Spinal cord (tissue), 9 donors: ENCODE measurements at regions not wholly inside any gene's neighbourhood (a gene's known extent, or its start where the extent isn't known, plus 50 kb on each side); places are given as distances from the start of the nearest gene placed in this dataset.

Source experiments
- DNase-seq, 6 donors: peaks; one replicate each; pipeline versions ENCODE4 v3.0.0 to v3.0.0-alpha.2; 2013 to 2015; ENCODE audit warnings: low spot score in 6 of 6, low read depth in 4 of 6
- H3K27ac ChIP-seq: one replicate; pipeline ENCODE4 v1.5.1; 2013; ENCODE audit warnings: low read depth, low read length, control low read depth
- H3K27me3 ChIP-seq: one replicate; pipeline ENCODE4 v1.6.1; 2013; ENCODE audit warnings: low read length; ENCODE audit not compliant: control insufficient read depth, insufficient read depth
- H3K36me3 ChIP-seq: one replicate; pipeline ENCODE4 v1.6.1; 2013; ENCODE audit warnings: low read length; ENCODE audit not compliant: control insufficient read depth, insufficient read depth
- H3K4me1 ChIP-seq: one replicate; pipeline ENCODE4 v1.6.1; 2013; ENCODE audit warnings: low read length; ENCODE audit not compliant: control insufficient read depth, insufficient read depth
- H3K4me3 ChIP-seq: one replicate; pipeline ENCODE4 v1.5.1; 2013; ENCODE audit warnings: low read depth, low read length, control low read depth
- H3K9me3 ChIP-seq: one replicate; pipeline ENCODE4 v1.6.1; 2013; ENCODE audit warnings: low read length; ENCODE audit not compliant: control insufficient read depth, insufficient read depth
- WGBS: methylation state at CpG from one replicate; pipeline ENCODE4 v1.1.5; 2013; ENCODE audit warnings: missing lambda C conversion rate; ENCODE audit not compliant: insufficient coverage; 5-methylcytosine and 5-hydroxymethylcytosine counted together
- donor health status: healthy.

DNA sequence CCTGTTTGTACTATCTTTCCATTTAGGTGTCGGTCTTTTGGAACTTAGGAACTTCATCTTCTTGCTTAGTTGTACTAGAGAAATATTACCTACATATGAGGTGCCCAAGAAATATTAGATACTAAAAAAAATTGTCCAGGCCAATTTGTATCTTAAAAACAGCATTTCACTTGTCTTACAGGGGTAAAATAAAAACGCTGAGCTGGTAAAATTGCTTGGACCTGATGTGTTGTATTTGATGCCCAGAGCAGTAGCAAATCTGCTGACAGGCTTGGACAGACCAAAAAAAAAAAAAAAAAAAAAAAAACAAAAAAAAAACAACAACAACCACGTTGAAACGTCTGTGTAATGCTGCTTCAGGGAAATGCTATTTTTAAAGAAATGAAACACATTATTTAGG is 150.4 kb upstream of the ARX start:
- Histone ChIP-seq H3K9me3 (no peaks in the 10 kb centered on the region), H3K27me3 (peaks cover 4% of the 10 kb centered on the region), H3K36me3 (no peaks in the 10 kb centered on the region), H3K4me1 (no peaks in the 10 kb centered on the region), H3K27ac (no peak overlapping the region), H3K4me3 (no peak overlapping the region)
- DNase-seq = no peak
- no CpG with 5 or more reads among the region's 4 CpGs for WGBS

- 60% methylated on average over 1 of the region's 2 CpGs for WGBS
- no peak overlapping the region for H3K4me3 ChIP-seq
- H3K9me3 ChIP-seq = no peaks in the 10 kb centered on the region
- no peaks in the 10 kb centered on the region for H3K4me1 ChIP-seq
- H3K36me3 ChIP-seq = no peaks in the 10 kb centered on the region
- no peak overlapping the region for H3K27ac ChIP-seq
- no peaks in the 10 kb centered on the region for H3K27me3 ChIP-seq
- DNase-seq = no peak
These were observed 142.9 kb upstream of the ARX start for GRCh38 chrX:25158635-25159034.

DNA sequence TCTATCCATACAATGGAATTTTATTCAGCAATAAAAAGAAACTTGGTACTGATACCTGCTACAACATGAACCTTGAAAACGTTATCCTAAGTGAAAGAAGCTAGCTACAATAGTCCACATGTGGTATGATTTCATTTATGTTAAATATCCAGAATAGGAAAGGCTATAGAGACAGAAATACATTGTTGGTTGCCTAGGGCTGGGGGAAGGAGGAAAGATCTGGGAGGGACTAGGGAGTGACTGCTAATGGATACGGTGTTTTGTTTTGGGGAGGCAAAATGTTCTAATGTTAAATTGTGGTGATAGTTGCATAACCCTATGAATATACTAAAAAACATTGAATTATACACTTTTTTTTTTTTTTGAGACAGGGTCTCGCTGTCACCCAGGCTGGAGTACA is 141.1 kb upstream of the ARX start:
- no peaks in the 10 kb centered on the region for H3K36me3 ChIP-seq
- H3K9me3 ChIP-seq = no peaks in the 10 kb centered on the region
- no peak overlapping the region for H3K27ac ChIP-seq
- H3K4me3 ChIP-seq = no peak overlapping the region
- DNase-seq = no peak
- WGBS = no CpG with 5 or more reads among the region's 3 CpGs
- no peaks in the 10 kb centered on the region for H3K4me1 ChIP-seq
- peaks cover 2% of the 10 kb centered on the region for H3K27me3 ChIP-seq

DNA sequence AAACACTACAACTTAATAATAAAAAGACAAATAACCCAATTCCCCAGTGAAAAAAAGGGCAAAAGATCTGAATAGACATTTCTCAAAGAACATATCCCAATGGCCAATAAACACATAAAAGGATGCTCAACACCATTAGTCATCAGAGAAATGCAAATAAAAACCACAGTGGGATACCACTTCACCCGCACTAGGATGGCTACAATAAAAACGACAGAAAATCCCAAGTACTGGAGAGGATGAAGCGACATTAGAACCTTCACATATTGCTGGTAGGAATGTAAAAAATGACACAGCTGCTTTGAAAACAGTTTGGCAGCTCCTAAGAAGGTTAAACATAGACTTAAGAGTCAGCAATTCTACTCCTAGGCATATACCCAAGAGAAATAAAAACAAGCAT is 140.6 kb upstream of the ARX start:
- Histone ChIP-seq H3K36me3 (no peaks in the 10 kb centered on the region), H3K27me3 (peaks cover 2% of the 10 kb centered on the region), H3K4me1 (no peaks in the 10 kb centered on the region), H3K9me3 (no peaks in the 10 kb centered on the region), H3K27ac (no peak overlapping the region), H3K4me3 (no peak overlapping the region)
- peak in 1 of 6 donors; percentile 8 for DNase-seq
- no CpG with 5 or more reads among the region's 3 CpGs for WGBS

DNA sequence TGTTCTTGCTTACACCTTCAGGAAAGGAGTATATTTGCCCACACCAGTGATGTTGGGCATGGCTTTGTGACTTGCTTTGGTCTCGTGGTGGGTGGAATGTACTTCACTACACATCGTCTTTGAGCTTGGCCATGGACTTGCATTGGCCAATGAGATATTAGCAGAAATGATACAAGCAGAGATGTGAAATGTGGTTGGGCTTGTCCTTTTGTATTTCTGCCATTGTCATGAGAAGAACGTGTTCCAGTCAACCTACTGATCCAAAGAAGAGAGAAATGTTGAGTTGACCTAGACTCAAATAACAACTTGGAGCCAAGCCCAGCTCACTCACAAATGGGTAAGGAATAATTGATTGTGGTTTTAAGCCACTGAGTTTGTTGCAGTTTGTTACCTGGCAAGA is 138.4 kb upstream of the ARX start:
- H3K4me1 ChIP-seq = no peaks in the 10 kb centered on the region
- no peak overlapping the region for H3K4me3 ChIP-seq
- no peaks in the 10 kb centered on the region for H3K36me3 ChIP-seq
- no peak overlapping the region for H3K27ac ChIP-seq
- peaks cover 2% of the 10 kb centered on the region for H3K27me3 ChIP-seq
- H3K9me3 ChIP-seq = no peaks in the 10 kb centered on the region
- no peak for DNase-seq
- WGBS = 64% methylated on average over 3 of the region's 3 CpGs

DNA sequence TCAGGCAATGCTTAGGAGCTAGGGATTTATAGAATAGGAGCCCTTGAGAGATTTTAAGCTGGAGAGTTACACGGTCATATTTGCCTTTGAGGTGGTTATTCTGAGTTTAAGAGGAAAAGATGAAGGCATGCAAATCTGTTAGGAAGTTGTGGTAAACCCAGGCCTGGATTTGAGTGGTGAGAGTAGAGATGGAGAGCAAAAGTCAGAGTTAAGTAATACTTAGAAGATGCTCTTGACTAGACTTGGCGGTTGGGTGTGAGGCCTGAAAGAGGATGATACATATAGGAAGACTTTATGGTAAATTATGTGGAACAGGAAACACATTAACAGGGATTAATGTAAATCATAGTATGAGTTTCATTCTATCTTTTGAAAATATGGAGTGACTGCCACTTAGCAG is 136.0 kb upstream of the ARX start:
- no peak overlapping the region for H3K27ac ChIP-seq
- H3K4me1 ChIP-seq = no peaks in the 10 kb centered on the region
- H3K9me3 ChIP-seq = no peaks in the 10 kb centered on the region
- no peak overlapping the region for H3K4me3 ChIP-seq
- 92% methylated on average over 2 of the region's 2 CpGs for WGBS
- DNase-seq = no peak
- peaks cover 2% of the 10 kb centered on the region for H3K27me3 ChIP-seq
- no peaks in the 10 kb centered on the region for H3K36me3 ChIP-seq

GRCh38 chrX:25144043-25144940 is 128.5 kb upstream of the ARX start:
- H3K36me3 ChIP-seq = no peaks in the 10 kb centered on the region
- H3K9me3 ChIP-seq = no peaks in the 10 kb centered on the region
- no peaks in the 10 kb centered on the region for H3K4me1 ChIP-seq
- WGBS = 14% methylated on average over 13 of the region's 19 CpGs
- DNase-seq = peak in 4 of 6 donors; percentile 38 to 89 (median 64)
- H3K27me3 ChIP-seq = peaks cover 5% of the 10 kb centered on the region
- peak overlapping the region; percentile 17 for H3K4me3 ChIP-seq
- no peak overlapping the region for H3K27ac ChIP-seq

DNA sequence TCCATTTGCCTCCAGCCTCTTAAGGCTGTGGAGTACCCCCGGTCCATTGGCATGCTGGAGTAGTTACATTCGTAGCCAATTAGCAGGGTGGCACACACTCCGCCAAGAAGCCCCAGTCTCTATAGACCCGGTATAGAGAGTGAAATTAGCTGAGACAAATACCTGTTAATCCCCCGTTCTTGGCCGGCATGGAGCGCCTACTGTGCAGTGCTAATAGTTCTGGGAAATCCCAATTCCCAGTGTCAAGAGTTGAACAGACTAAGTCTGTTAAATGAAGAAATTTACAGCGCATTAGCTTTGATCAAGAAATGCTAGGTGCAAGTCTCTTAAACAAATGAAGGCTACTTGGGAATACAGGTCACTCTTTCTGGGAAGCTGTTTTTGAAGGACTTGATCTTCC is 127.8 kb upstream of the ARX start:
- 48% methylated on average over 8 of the region's 8 CpGs for WGBS
- no peaks in the 10 kb centered on the region for H3K36me3 ChIP-seq
- no peak overlapping the region for H3K27ac ChIP-seq
- no peaks in the 10 kb centered on the region for H3K9me3 ChIP-seq
- peak in 2 of 6 donors; percentile 5 to 63 for DNase-seq
- peaks cover 5% of the 10 kb centered on the region for H3K27me3 ChIP-seq
- H3K4me3 ChIP-seq = no peak overlapping the region
- H3K4me1 ChIP-seq = no peaks in the 10 kb centered on the region

DNA sequence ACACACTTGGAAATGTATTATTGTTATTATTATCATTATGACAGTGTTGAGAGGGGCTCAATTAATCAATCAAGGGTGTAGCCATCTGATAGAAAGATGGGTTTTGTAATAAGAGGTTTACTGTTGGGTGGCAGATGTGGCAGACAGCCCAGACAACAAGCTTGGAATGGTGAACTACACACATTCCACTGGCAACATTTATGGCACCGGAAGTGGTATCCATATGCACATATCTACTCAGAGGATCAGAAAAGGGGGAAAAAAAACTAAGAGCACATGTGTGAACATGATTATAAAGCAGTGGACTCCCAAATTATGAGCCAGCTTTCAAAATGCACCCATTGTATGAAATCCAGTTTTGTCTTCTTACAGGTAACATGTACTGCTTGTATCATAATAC is 125.9 kb upstream of the ARX start:
- H3K4me3 ChIP-seq = no peak overlapping the region
- H3K4me1 ChIP-seq = no peaks in the 10 kb centered on the region
- no peaks in the 10 kb centered on the region for H3K36me3 ChIP-seq
- peaks cover 4% of the 10 kb centered on the region for H3K27me3 ChIP-seq
- H3K9me3 ChIP-seq = no peaks in the 10 kb centered on the region
- H3K27ac ChIP-seq = no peak overlapping the region
- WGBS = no CpG with 5 or more reads among the region's 1 CpG
- DNase-seq = no peak

GRCh38 chrX:25131055-25131454 is 115.3 kb upstream of the ARX start:
- Histone ChIP-seq H3K4me3 (no peak overlapping the region), H3K9me3 (no peaks in the 10 kb centered on the region), H3K27ac (no peak overlapping the region), H3K27me3 (peaks cover 2% of the 10 kb centered on the region), H3K36me3 (no peaks in the 10 kb centered on the region), H3K4me1 (no peaks in the 10 kb centered on the region)
- DNase-seq = no peak
